Smooth muscle cell (in vitro differentiated cells): ENCODE measurements at regions not wholly inside any gene's neighbourhood (a gene's known extent, or its start where the extent isn't known, plus 50 kb on each side); places are given as distances from the start of the nearest gene placed in this dataset.

Experiments
- DNase-seq: peaks from one replicate; lab custom pipeline; 2025; ENCODE audit not compliant: unreplicated experiment; lab: John Stamatoyannopoulos, UW
- H2AFZ ChIP-seq: fragments of 200-600 bp; sonication (generic); 2 replicates; pipeline ENCODE4 v1.6.0; 2016; ENCODE audit warnings: antibody characterized with exemption, low read depth, mild to moderate bottlenecking
- H3F3A ChIP-seq: fragments of 200-600 bp; sonication (generic); 2 replicates; pipeline ENCODE4 v1.6.0; 2017; ENCODE audit warnings: antibody characterized with exemption, low read depth
- H3K27ac ChIP-seq: fragments of 200-600 bp; sonication (generic); 2 replicates; pipeline ENCODE4 v1.5.1; 2016; ENCODE audit warnings: low read depth, mild to moderate bottlenecking
- H3K27me3 ChIP-seq: fragments of 200-600 bp; sonication (generic); 2 replicates; pipeline ENCODE4 v1.6.1; 2016; ENCODE audit warnings: low read depth, mild to moderate bottlenecking
- H3K36me3 ChIP-seq: fragments of 200-600 bp; sonication (generic); 2 replicates; pipeline ENCODE4 v1.5.1; 2016; ENCODE audit warnings: low read depth
- H3K4me1 ChIP-seq: fragments of 200-600 bp; sonication (generic); 2 replicates; pipeline ENCODE4 v1.5.1; 2016; ENCODE audit warnings: low read depth
- H3K4me2 ChIP-seq: fragments of 200-600 bp; sonication (generic); 2 replicates; pipeline ENCODE4 v1.6.0; 2016; ENCODE audit warnings: mild to moderate bottlenecking
- H3K4me3 ChIP-seq: fragments of 200-600 bp; sonication (generic); 2 replicates; pipeline ENCODE4 v1.5.1; 2016; ENCODE audit warnings: mild to moderate bottlenecking
- H3K79me2 ChIP-seq: fragments of 200-600 bp; sonication (generic); 2 replicates; pipeline ENCODE4 v1.6.0; 2016; ENCODE audit warnings: low read depth, mild to moderate bottlenecking
- H3K9ac ChIP-seq: fragments of 200-600 bp; sonication (generic); 2 replicates; pipeline ENCODE4 v1.6.0; 2016; ENCODE audit warnings: low read depth
- H3K9me3 ChIP-seq: fragments of 200-600 bp; sonication (generic); replicated peaks from 2 replicates; pipeline ENCODE4 v1.5.1; 2016; ENCODE audit warnings: low read depth
- H4K20me1 ChIP-seq: fragments of 200-600 bp; sonication (generic); 2 replicates; pipeline ENCODE4 v1.6.0; 2016; ENCODE audit warnings: low read depth
- WGBS: methylation state at CpG from one replicate; pipeline ENCODE4 v1.1.7; 2016; ENCODE audit warnings: low lambda C conversion rate; 5-methylcytosine and 5-hydroxymethylcytosine counted together
- TF ChIP-seq, protein P1 (sequence below): fragments of 200-600 bp; sonication (generic); IDR thresholded peaks from 2 replicates; pipeline ENCODE4 v1.5.1; 2017; ENCODE audit warnings: borderline replicate concordance, mild to moderate bottlenecking, antibody characterized with exemption; ENCODE audit not compliant: insufficient read depth, poor library complexity, severe bottlenecking

GRCh38 chr4:160772668-160773067 lies 1391.1 kb downstream of the FSTL5 start:
- H3K36me3 ChIP-seq = no peaks in the 10 kb centered on the region
- 94% methylated on average over 2 of the region's 2 CpGs for WGBS

GRCh38 chr4:160795216-160795615 lies 1368.6 kb downstream of the FSTL5 start:
- no peaks in the 10 kb centered on the region for H3K79me2 ChIP-seq
- DNase-seq = no peak
- H3K4me2 ChIP-seq = no peak overlapping the region
- TF ChIP-seq, protein P1, sequence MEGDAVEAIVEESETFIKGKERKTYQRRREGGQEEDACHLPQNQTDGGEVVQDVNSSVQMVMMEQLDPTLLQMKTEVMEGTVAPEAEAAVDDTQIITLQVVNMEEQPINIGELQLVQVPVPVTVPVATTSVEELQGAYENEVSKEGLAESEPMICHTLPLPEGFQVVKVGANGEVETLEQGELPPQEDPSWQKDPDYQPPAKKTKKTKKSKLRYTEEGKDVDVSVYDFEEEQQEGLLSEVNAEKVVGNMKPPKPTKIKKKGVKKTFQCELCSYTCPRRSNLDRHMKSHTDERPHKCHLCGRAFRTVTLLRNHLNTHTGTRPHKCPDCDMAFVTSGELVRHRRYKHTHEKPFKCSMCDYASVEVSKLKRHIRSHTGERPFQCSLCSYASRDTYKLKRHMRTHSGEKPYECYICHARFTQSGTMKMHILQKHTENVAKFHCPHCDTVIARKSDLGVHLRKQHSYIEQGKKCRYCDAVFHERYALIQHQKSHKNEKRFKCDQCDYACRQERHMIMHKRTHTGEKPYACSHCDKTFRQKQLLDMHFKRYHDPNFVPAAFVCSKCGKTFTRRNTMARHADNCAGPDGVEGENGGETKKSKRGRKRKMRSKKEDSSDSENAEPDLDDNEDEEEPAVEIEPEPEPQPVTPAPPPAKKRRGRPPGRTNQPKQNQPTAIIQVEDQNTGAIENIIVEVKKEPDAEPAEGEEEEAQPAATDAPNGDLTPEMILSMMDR = no peak
- no peak overlapping the region for H3K27ac ChIP-seq
- H2AFZ ChIP-seq = no peak overlapping the region
- no peaks in the 10 kb centered on the region for H3K4me1 ChIP-seq
- no peaks in the 10 kb centered on the region for H3F3A ChIP-seq
- no peaks in the 10 kb centered on the region for H4K20me1 ChIP-seq
- H3K27me3 ChIP-seq = no peaks in the 10 kb centered on the region
- H3K9ac ChIP-seq = no peak overlapping the region
- H3K4me3 ChIP-seq = no peak overlapping the region
- H3K36me3 ChIP-seq = no peaks in the 10 kb centered on the region
- H3K9me3 ChIP-seq = peaks cover 3% of the 10 kb centered on the region

More at GRCh38 chr4:160772668-160773067, 1391.1 kb downstream of the FSTL5 start:
- Histone ChIP-seq H3K9ac (no peak overlapping the region), H3K4me1 (no peaks in the 10 kb centered on the region), H3K9me3 (no peaks in the 10 kb centered on the region), H4K20me1 (no peaks in the 10 kb centered on the region), H3K27ac (no peak overlapping the region), H2AFZ (no peak overlapping the region), H3K27me3 (no peaks in the 10 kb centered on the region), H3K4me2 (no peak overlapping the region), H3K4me3 (no peak overlapping the region), H3K79me2 (no peaks in the 10 kb centered on the region), H3F3A (no peaks in the 10 kb centered on the region)
- TF ChIP-seq, protein P1 = no peak
- DNase-seq = no peak

DNA sequence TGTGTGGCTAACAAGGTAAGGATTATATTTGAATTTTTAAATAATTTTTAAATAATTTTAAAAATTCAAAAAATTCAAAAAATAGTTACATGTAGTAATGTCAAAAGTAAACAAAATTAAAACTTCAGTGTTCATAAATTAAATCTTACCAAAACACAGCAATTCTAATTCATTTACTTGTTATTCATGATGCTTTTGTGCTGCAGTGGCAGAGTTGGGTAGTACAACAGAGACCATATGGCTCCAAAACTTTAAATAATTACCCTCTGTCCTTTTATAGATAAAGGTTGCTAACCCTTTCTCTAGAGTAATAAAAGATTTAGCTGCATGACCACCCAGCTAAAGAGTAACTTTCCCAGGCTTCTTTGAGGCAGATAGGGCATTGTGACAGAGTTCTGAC lies 1355.6 kb downstream of the FSTL5 start:
- no peak overlapping the region for H3K4me3 ChIP-seq
- DNase-seq = no peak
- H3K4me2 ChIP-seq = no peak overlapping the region
- no peaks in the 10 kb centered on the region for H3F3A ChIP-seq
- no peak overlapping the region for H2AFZ ChIP-seq
- H3K36me3 ChIP-seq = no peaks in the 10 kb centered on the region
- H3K27ac ChIP-seq = no peak overlapping the region
- no peaks in the 10 kb centered on the region for H3K27me3 ChIP-seq
- TF ChIP-seq, protein P1 = no peak
- no peaks in the 10 kb centered on the region for H4K20me1 ChIP-seq
- H3K9me3 ChIP-seq = no peaks in the 10 kb centered on the region
- no peaks in the 10 kb centered on the region for H3K79me2 ChIP-seq
- no peaks in the 10 kb centered on the region for H3K4me1 ChIP-seq
- H3K9ac ChIP-seq = no peak overlapping the region

- no peaks in the 10 kb centered on the region for H3K4me1 ChIP-seq
- no peaks in the 10 kb centered on the region for H3K27me3 ChIP-seq
- H3K27ac ChIP-seq = no peak overlapping the region
- TF ChIP-seq, protein P1 = no peak
- H3K9me3 ChIP-seq = no peaks in the 10 kb centered on the region
- no peaks in the 10 kb centered on the region for H3F3A ChIP-seq
- H4K20me1 ChIP-seq = no peaks in the 10 kb centered on the region
- no peaks in the 10 kb centered on the region for H3K79me2 ChIP-seq
- no peak overlapping the region for H3K4me2 ChIP-seq
- DNase-seq = no peak
- no peaks in the 10 kb centered on the region for H3K36me3 ChIP-seq
- no peak overlapping the region for H3K4me3 ChIP-seq
- H3K9ac ChIP-seq = no peak overlapping the region
- no peak overlapping the region for H2AFZ ChIP-seq
Observed at GRCh38 chr4:160809576-160809975, 1354.2 kb downstream of the FSTL5 start.
